ENCODE measurements at regions not wholly inside any gene's neighbourhood (a gene's known extent, or its start where the extent isn't known, plus 50 kb on each side); places are given as distances from the start of the nearest gene placed in this dataset.
A peak's percentile ranks its signal among the peaks of the same experiment; 100 is the strongest.
"Not testable (repeated sequence)": the region's sequence is repeated elsewhere in the genome, so short reads cannot be mapped to it uniquely, and the experiment has no call there.

GRCh38 chrX:1009771-1010170, 202.7 kb downstream of the CRLF2 start:
- DNase-seq: no peak

GRCh38 chrX:1006156-1006730, 206.2 kb downstream of the CRLF2 start:
- no peak for DNase-seq

GRCh38 chrX:1002611-1003010, 209.8 kb downstream of the CRLF2 start:
- no peak for DNase-seq

- DNase-seq: no peak
These were observed 214.8 kb downstream of the CRLF2 start for GRCh38 chrX:997631-998137.

- DNase-seq: no peak
These were observed 217.7 kb downstream of the CRLF2 start for GRCh38 chrX:994780-995179.

GRCh38 chrX:989959-990510, 222.4 kb downstream of the CRLF2 start:
- peak; percentile 87 for DNase-seq

GRCh38 chrX:988530-988929, 223.9 kb downstream of the CRLF2 start:
- DNase-seq: not testable (repeated sequence)

GRCh38 chrX:981791-982626, 230.4 kb downstream of the CRLF2 start:
- DNase-seq: no peak

- no peak for DNase-seq
These were observed 231.7 kb downstream of the CRLF2 start for GRCh38 chrX:980587-981235.

GRCh38 chrX:979127-979526, 233.3 kb downstream of the CRLF2 start:
- DNase-seq: not testable (repeated sequence)

GRCh38 chrX:973010-973632, 239.3 kb downstream of the CRLF2 start:
- DNase-seq: no peak

- DNase-seq: no peak
These were observed 244.1 kb downstream of the CRLF2 start for GRCh38 chrX:968148-968965.

GRCh38 chrX:966396-967070, 245.9 kb downstream of the CRLF2 start:
- DNase-seq: no peak

GRCh38 chrX:964831-965416, 247.5 kb downstream of the CRLF2 start:
- DNase-seq: no peak

GRCh38 chrX:960821-961220, 251.6 kb downstream of the CRLF2 start:
- DNase-seq: no peak

GRCh38 chrX:959595-959994, 252.9 kb downstream of the CRLF2 start:
- no peak for DNase-seq

GRCh38 chrX:955168-955781, 257.2 kb downstream of the CRLF2 start:
- not testable (repeated sequence) for DNase-seq

GRCh38 chrX:953879-954482, 258.5 kb downstream of the CRLF2 start:
- no peak for DNase-seq

GRCh38 chrX:952816-953215, 259.6 kb downstream of the CRLF2 start:
- DNase-seq: no peak

GRCh38 chrX:947262-947661, 265.2 kb downstream of the CRLF2 start:
- DNase-seq: not testable (repeated sequence)

Measured in NCI-H1105 (cell line).